ENCODE measurements at regions not wholly inside any gene's neighbourhood (a gene's known extent, or its start where the extent isn't known, plus 50 kb on each side); places are given as distances from the start of the nearest gene placed in this dataset.

DNA sequence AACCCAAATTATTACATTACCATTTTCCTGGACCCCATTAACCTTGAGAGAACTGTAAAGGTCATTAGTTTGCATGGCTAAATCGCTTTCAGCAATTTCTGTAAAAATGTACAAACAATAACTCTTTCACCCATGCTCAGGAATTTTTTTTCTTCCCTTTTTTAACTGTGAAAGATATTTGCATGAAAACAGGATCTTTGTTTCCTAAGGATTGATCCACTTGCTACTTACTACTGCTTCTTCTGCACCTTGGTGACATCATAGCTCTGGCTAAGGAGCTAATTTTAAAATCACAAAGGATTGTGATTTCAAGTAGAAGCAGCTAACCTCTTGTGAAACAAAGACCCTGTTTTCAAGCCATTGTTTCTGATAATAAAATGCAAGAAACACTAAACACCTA is 274.6 kb upstream of the ESRRG start:
- no peak for DNase-seq (ENCODE audit: low read depth in 2 of 2)

DNA sequence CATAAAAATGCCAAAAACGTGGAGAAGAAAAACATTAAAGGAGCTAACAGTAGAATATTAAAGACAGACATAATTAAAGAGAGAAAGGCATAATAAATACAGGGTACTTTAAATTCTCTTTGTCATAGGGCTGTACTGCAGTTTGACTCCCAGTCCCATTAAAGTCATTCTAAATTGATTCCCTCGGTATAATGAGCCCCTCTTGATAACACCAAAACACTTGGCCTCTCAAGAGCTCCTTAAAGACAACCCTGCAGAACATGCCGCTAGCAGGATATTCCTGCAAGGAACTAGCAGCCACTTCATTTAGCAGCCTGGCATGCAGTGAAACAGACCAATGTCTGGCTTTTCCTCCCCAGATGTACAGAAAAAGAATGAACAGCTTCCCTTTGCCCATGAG is 273.8 kb upstream of the ESRRG start:
- no peak for DNase-seq (ENCODE audit: low read depth in 2 of 2)

DNA sequence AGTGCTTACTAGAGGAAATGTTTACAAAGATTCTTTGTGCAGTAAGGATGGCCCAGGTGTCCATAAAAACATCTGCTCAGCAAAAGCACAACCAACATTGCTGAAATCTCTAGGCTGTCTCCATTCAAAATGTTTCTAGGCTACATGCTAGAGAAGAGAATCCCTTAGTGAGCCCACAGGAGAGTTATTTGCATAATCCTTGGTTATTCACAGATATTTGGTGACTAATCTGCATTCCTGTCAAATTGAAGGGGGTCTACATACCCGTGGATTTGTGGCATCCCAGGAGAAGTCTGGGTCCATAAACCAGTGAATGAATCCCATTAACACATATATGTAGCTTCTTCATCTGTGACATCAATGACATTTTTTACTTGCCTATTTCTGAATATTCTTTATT is 261.3 kb upstream of the ESRRG start:
- no peak for DNase-seq (ENCODE audit: low read depth in 2 of 2)

DNA sequence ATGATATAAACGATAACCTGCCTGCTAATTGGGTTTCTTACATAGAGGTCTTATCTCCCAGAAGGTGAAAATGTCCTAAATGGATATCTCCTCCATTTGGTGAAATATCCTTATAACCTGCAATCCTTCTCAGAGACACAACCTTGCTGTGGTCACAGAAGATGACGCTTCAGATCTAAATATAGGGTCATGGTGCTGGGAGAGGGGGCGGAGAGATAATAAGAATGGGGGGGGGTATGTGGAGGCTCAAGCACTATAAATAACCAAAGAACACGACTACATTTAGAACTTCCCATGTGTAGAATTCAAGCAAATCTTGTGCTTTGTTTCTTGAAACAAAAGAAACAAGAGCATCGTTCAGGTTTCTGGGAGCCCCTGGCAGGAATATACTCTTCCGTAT is 260.6 kb upstream of the ESRRG start:
- DNase-seq (ENCODE audit: low read depth in 2 of 2) = no peak

DNA sequence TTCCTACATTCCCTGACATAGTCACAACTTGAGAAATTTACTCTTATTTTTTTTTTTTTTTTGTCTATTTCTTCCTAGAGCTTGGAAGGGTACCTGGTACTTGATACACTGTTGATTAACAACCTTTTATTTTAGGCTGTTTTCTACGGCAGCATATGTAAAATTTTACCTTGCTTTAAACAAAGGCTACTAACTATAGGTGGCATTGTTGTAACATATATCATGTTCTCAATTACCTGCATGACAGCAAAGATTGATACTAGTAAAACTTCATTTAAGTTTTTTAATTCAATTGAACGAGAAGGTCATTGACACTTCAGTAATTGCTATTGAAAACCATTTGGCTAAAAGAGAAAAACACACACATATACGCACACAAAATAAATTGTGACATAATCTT is 238.3 kb upstream of the ESRRG start:
- no peak for DNase-seq (ENCODE audit: low read depth in 2 of 2)

DNA sequence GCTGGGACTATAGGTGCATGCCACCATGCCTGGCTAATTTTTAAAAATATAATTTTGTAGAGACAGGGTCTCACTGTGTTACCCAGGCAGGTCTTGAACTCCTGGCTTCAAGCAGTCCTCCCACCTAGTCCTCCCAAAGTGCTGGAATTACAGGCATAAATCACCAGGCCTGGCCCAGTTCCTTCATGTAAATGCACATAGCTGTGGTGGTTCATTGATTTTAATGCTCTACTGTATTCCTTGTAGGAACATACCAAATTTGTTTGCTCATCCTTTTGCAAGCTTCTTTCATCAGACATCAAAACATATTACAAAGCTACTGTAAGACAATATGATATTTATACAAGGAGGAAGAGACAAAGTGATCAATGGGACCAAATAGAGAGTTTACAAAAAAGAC is 237.5 kb upstream of the ESRRG start:
- no peak for DNase-seq (ENCODE audit: low read depth in 2 of 2)

DNA sequence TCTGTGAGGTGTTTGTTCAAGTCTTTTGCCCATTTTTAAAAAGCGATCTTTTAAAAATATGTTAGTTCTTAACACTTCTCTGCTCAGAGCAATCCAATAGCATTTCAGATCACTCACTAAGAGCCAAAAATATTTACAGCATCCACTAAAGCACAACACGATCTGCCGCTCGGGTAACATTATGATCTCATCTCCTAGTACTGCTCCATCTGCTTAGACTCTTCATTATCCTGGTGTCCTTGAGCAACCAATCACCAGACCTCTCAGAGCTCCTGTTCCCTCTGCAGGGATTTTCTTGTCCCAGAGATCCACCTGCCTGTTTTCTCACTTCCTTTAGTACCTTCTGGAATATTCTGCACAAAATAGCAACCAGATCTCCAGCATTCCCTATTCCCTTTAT is 235.3 kb upstream of the ESRRG start:
- no peak for DNase-seq (ENCODE audit: low read depth in 2 of 2)

DNA sequence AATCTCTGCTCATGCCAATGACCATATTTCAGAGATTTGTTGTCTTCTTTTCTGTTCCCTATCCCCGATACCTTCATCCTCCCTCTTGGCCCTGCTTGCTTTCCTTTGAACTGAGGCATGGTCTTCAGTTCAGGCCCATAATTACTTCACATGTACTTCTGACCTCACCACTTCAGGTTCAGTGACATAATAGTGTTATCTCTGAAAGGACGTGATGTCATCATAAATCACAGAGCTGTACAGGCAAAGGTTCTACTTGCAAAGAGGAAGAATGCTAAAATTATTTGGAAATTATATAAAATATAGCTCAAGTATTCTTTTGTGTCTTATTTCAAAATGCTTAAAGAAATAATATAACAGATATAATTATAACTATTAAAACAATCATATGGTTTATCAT is 230.3 kb upstream of the ESRRG start:
- no peak for DNase-seq (ENCODE audit: low read depth in 2 of 2)

DNA sequence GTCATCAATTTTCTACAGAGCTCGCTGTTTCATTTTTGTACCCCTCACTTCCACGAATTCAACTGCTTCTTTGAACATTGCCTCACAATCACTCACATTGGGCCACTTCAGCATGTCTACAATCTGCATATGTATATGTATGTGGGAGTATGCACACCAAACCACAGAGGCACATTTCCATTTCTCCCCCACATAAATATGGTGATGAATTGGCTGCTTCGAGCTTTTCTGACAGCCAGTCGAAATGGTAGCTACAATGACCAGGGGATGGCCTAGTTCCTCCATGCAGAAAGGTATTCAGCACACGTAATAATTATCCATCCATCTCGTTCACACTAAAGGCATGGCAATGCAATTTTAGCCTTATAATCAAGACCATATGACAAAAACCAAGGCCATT is 229.6 kb upstream of the ESRRG start:
- no peak for DNase-seq (ENCODE audit: low read depth in 2 of 2)

DNA sequence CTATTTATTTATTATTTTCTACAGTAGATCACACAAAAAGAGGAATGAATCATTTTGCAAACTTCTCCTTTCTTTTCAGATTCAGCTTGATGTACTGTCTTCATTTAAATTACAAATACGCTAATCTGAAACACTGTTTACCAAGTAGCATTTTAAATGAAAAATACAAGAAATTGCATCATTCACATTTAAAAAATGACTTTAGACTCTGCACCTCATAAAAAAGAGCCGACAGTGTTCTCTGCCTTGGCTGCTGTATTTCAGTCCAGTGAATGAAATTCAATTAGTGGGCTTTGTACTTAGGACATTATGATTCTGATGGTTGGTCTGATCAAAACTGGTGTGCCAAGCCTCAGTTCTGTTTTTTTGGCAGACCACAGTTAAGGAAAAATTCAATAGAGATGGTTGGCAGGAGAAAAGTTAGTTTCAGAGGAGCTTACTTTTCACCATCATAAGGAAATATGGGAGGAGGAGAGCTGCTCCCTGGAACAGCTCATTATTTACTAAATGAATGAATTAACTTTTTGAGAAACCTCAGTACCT is 222.4 kb upstream of the ESRRG start:
- no peak for DNase-seq (ENCODE audit: low read depth in 2 of 2)

DNA sequence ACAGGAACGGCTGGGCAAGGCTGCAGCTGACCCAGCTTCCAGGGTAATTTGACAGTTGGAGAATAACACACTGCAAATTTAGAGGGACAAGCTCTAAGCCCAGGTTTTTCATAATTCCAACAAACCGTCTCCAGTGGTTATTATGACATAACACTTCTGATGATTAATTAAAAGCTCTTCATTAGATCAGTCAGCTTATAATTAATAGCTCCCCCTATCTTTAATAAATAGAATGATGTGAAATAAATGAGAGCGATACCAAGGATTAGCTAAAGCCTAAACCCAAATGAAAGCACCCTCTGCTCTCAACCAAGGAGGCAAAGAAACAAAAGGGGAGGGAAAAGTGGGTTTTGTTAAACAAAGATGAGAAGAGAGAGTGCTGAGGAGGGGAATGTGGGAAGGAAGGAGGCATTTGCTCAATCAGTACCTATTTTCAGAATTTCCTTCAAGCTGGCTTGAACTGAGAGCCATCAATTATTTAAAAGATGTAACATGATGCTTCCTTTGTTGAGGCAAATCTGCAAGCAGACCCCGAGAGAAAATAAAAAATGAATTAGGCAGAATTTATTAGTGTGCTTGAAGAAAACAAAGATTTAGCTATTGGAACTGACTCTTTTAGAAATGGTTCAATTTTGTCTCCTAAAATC is 221.8 kb upstream of the ESRRG start:
- no peak for DNase-seq (ENCODE audit: low read depth in 2 of 2)

DNA sequence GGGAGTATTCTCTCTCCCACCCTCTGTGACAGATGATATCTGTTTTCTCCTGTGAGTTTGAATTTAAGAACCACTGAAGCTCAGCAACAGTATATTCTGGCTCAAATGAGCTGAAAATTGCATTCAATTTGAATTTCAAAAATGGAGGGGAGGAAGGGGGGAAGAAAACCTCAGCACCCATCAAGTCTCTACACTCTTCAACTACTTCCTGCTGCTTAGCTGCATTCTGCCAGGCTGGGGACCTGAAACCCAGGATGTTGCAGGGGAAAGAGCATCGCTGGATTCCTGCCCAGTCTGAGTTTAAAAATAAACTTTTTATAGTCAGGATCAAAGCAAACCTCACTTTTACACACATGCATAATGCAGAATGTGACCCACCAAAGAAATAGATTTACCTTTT is 214.3 kb upstream of the ESRRG start:
- DNase-seq (ENCODE audit: low read depth in 2 of 2) = no peak

DNA sequence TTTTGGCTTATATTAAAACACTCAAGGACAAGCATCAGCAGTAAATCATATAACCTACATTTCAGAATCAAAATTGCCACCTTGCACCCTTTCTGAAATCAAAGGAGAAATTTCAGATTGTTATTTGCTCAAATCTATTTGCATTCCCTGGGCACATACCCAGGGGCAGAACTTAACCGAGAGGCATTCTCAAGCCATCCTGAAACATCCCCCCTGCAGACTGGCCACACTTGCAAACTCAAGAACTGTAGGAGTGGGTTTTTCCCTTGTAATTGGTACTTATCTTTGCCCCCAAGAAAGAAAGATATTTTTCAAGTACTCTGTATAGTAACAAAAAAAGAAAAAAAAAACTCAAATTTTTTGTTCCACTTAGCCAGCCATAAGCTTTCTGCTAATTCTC is 213.6 kb upstream of the ESRRG start:
- DNase-seq (ENCODE audit: low read depth in 2 of 2) = no peak

DNA sequence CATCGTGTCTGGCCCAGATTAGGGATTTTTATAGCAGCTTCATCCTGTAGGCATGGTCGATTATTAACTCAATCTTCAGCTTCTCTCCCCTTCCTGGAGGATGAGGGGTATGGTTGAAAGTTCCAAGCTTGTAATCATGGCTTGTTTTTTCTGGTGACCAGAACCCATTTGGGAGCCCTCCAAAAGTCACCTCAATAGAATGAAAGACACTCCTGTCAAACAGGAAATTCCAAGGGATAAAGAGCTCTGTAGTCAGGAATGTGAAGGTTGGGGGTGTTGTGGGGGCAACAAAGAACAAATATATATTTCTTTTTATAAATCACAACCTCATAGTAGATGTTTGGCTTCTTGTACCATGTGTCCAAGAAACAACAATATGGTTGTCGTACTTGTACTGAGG is 212.7 kb upstream of the ESRRG start:
- no peak for DNase-seq (ENCODE audit: low read depth in 2 of 2)

DNA sequence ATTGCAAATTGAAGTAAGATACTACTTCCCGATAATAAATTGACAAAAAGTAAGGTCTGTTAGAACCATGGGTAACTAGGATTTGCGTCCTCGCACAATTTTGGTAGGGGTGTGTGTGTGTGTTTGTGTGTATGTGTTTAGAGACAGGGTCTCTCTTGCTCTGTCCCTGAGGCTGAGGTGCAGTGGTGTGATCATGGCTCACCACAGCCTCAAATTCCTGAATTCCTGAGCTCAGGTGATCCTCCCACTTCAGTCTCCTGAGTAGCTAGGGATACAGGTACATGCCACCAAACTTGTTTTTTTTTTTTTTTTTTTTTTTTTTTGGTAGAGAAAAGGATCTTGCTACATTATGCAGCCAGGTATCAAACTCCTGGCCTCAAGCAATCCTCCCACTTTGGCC is 209.2 kb upstream of the ESRRG start:
- no peak for DNase-seq (ENCODE audit: low read depth in 2 of 2)

DNA sequence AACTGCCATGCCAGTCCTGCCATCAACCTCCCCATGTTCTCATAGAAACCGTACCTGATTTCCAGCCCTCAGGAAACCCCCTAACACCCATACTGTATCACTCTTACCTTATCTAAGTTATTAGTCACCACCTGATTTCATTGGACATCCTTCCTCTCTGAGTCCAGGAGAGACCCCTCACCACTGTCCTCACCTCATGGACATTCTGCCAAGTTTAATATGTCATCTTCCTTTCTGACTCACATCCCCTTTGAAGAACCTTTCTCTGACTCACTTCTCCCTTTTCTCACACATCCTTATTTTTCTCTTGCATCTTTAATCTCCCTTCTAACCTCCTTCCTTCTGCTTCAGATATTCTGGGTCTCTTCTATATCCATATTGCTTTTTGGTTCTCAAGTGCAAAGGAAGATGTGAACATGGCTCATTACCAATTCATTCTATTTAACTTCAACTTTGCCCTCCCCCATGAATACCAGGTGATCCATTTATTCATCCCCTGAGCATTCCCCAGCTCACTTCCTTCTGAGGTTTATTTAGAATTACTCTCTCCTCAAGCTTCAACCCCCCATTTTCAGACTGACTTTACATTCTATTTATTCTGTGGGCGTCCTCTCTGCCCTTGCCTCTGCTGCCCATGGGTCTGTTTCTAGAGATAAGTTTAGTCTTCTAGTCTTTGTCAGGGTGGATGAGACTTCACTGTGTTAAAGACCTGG is 206.8 kb upstream of the ESRRG start:
- no peak for DNase-seq (ENCODE audit: low read depth in 2 of 2)

DNA sequence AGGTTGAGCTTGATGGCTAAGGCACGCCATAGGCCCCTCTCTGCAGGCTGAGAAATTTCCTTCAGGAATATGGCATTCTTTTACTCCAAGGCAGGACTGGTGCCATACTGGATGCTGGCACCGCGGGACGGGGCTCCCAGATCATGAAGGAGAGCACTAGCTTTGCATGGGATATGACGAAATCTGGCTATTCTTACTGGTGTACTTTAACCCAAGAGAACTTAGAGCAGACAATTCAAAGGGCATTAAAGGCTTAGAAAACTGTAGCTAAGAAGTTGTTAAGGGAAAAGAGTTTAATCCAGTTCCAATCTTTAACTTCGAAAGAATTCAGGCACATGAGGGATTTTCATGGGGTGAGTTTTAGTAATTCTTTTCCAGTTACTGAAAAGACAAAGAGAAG is 204.4 kb upstream of the ESRRG start:
- no peak for DNase-seq (ENCODE audit: low read depth in 2 of 2)

DNA sequence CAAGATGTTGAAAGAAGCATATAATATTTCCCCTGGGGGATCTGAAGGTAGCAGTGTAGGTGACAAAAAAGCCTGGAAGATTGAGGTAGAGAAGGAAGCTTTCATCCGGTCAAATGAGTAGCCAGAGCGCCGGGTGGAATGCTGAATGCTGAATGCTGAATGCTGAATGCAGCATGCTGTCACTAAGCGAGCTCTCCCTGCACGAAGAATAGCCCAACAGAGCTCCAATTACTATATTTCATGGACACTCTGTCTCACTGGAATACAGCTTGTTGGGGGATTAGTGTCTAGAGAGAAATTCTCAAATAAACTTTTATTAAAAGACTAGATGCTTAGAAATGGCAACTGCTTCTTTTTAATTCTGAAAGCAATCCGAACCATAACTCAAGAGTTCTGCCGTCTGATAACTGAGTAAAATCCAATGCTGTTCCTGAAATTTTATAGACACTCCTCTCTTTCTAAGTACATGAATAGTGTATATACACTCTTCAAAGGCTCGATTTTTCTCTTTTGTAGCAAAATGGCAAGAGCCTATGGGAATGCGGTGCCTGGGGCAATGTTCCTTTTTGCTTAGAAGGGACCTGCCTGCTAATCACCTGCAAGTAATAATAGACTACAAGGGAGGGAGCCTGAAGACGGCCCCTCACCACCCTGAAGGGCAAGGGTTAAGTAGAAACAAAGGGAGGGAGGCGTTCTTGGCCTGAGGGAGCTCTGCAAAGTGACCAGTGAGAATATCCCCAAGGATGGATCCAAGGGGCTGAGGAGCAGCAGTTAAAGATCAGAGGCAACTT is 203.7 kb upstream of the ESRRG start:
- DNase-seq (ENCODE audit: low read depth in 2 of 2) = no peak

DNA sequence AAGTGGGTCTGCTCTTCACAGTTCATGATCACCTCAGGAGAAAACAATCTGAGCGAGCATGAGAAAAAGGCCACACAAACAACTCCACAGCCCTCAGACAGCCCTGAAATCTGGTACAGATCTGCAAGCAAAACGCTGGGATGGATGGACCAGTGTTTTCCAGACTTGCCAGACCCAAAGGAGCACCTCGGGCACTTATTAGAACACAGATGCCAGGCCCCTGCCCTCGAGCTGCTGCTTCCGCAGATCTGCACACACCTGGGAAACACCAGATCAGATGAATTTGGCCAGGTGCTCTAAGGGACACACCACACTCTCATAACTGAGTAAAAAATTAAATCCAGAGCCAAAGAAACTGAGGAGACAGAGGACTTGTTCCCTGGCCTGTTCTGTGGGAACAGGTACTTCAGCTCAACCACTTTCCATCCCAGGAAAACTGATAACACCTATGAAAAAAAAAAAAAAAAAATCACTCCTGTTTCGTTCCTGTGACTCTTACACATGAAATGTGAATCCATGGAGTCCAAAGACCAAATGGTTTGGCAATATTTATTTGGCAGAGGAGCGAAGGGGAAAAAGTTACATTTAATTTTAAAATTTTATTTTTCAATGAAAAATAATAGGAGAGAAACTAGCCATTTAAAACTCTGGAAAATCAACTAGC is 202.9 kb upstream of the ESRRG start:
- no peak for DNase-seq (ENCODE audit: low read depth in 2 of 2)

DNA sequence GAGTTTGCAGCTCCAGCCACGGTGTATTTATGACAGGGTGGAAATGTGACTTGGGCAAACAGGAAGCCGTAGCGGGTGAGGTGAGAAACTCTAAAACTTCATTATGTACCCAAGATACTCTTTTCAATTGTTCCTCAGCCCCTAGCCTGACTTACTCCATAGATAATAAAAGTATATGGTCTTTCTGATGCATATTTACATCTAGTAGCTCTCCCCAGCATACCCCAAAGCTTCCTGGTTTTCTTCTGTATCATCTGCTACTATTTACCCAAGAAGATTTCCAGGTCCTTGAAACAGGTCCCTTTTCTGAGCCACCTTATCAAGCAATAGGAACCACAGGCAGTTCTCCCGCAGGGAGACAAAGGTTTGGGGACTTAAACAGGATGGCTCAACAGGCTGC is 201.5 kb upstream of the ESRRG start:
- DNase-seq (ENCODE audit: low read depth in 2 of 2) = no peak

DNA sequence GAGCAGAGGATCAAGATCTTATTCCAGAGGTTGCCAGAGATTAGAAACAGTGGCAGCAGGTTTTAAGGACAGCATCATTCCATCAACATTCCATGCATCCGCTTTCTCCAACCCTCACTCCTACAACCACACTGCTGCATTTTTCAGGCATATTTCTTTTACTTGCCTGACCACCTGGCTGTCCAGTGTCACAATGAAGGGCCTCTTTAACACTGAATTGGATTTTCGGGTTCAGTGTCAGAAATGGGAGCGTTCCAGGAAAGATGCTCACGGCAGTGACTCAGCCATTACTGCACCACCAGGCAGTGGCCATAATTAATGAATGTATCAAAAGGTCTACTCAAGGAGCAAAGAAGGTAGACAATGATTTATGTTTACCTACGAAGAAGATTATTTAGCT is 200.4 kb upstream of the ESRRG start:
- no peak for DNase-seq (ENCODE audit: low read depth in 2 of 2)

DNA sequence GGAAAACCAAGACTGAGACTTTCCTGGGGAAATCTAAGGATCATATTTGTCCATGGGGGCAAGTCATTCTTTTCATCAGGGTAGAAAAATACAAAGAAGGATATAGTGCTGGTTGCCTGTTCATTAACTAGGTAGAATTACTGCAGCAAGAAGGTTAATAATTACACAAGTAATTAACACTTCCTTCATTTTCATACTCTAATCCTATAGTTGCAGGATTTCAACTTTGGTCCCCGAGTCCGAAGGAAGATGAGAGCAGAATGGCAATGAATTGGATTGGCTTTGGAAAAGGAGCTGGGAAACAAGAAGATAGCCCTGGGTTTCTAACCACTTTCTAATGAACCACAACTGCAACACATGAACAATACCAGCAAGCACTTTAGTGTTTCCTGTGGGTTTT is 199.2 kb upstream of the ESRRG start:
- no peak for DNase-seq (ENCODE audit: low read depth in 2 of 2)

All from stimulated activated CD8-positive, alpha-beta memory T cell treated with anti-CD3 and anti-CD28 coated beads, Interleukin-2, amount 100 ng/mL, for 48 hours (primary cell).